Hematopoietic multipotent progenitor cell treated with erythropoietin and hydrocortisone succinate and interleukin-3 and kit ligand, for 6 days (in vitro differentiated cells): ENCODE measurements at regions not wholly inside any gene's neighbourhood (a gene's known extent, or its start where the extent isn't known, plus 50 kb on each side); places are given as distances from the start of the nearest gene placed in this dataset.
A peak's percentile ranks its signal among the peaks of the same experiment; 100 is the strongest.
"Not testable (repeated sequence)": the region's sequence is repeated elsewhere in the genome, so short reads cannot be mapped to it uniquely, and the experiment has no call there.

Experiments
- DNase-seq: peaks from one replicate; pipeline ENCODE4 v3.0.0-alpha.2; 2015

GRCh38 chrX:114450911-114451310, 133.0 kb upstream of the HTR2C start:
- DNase-seq, result no peak

- DNase-seq, result no peak
Measured at GRCh38 chrX:114451397-114451796, 132.5 kb upstream of the HTR2C start.

GRCh38 chrX:114462266-114462665, 121.6 kb upstream of the HTR2C start:
- DNase-seq, result no peak

- DNase-seq, result no peak
Measured at GRCh38 chrX:114465689-114466088, 118.2 kb upstream of the HTR2C start.

- not testable (repeated sequence) for DNase-seq
Measured at GRCh38 chrX:114472008-114472407, 111.9 kb upstream of the HTR2C start.

- no peak for DNase-seq
Measured at GRCh38 chrX:114472788-114473187, 111.1 kb upstream of the HTR2C start.

GRCh38 chrX:114500622-114501021, 83.3 kb upstream of the HTR2C start:
- peak; percentile 1 for DNase-seq

GRCh38 chrX:114508756-114509155, 75.1 kb upstream of the HTR2C start:
- DNase-seq, result no peak

GRCh38 chrX:114519524-114519923, 64.4 kb upstream of the HTR2C start:
- DNase-seq, result no peak

- not testable (repeated sequence) for DNase-seq
Measured at GRCh38 chrX:114520701-114521100, 63.2 kb upstream of the HTR2C start.

GRCh38 chrX:114532111-114532805, 51.6 kb upstream of the HTR2C start:
- no peak for DNase-seq
